ENCODE measurements at regions not wholly inside any gene's neighbourhood (a gene's known extent, or its start where the extent isn't known, plus 50 kb on each side); places are given as distances from the start of the nearest gene placed in this dataset.
A peak's percentile ranks its signal among the peaks of the same experiment; 100 is the strongest.

DNA sequence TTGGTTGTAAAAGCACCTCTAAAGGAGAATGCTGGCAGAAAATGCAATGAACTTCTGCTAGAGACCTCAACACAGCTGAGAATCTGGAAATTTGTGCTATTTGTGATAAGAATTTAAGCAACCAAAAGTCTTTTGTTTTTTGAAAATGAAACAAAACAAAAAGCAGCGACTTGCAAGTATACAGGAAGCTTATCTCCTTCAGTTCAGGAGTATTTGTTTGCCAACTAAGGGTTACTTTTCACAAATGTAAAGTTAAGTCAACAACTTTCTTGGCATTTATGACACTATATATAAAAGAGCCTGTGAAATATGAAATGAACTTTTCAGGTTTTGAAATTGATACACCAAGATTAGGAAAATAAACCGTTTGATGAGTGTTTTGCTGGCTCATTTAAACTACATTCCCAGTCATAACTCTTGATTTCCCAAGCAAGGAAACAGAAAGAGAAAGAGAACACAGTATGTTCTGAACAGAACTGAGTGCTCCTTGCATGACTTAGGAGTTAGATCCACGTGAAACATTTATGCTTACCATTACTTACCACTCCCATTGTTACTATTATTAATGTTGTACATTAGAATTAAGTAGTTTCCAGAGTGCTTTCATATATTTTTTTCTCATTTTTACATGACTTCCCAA is 92.3 kb upstream of the COL8A1 start:
- ATAC-seq (ENCODE audit: insufficient read depth, low FRiP score) = no peak
- Histone ChIP-seq H3K27me3 (ENCODE audit: control insufficient read depth in 3 of 3, insufficient read depth in 3 of 3, low read length in 2 of 3) (no peaks in the 10 kb centered on the region), H3K4me3 (no peak overlapping the region), H3K9ac (ENCODE audit: insufficient read depth in 1 of 2, low read length in 2 of 2) (no peak overlapping the region), H3K27ac (ENCODE audit: low read depth in 1 of 2, low read length in 1 of 2) (peak overlapping the region in 1 of 2 donors; percentile 6), H3K4me1 (ENCODE audit: control insufficient read depth in 5 of 5, insufficient read depth in 5 of 5, low read length in 5 of 5) (peaks cover 0 to 4% (median 0%) of the 10 kb centered on the region in 5 donors), H3K9me3 (ENCODE audit: control insufficient read depth in 4 of 4, insufficient read depth in 3 of 4, low read length in 3 of 4) (no peaks in the 10 kb centered on the region), H3K36me3 (ENCODE audit: control insufficient read depth in 4 of 4, insufficient read depth in 4 of 4, low read length in 4 of 4) (no peaks in the 10 kb centered on the region)
- TF ChIP-seq, protein P1, sequence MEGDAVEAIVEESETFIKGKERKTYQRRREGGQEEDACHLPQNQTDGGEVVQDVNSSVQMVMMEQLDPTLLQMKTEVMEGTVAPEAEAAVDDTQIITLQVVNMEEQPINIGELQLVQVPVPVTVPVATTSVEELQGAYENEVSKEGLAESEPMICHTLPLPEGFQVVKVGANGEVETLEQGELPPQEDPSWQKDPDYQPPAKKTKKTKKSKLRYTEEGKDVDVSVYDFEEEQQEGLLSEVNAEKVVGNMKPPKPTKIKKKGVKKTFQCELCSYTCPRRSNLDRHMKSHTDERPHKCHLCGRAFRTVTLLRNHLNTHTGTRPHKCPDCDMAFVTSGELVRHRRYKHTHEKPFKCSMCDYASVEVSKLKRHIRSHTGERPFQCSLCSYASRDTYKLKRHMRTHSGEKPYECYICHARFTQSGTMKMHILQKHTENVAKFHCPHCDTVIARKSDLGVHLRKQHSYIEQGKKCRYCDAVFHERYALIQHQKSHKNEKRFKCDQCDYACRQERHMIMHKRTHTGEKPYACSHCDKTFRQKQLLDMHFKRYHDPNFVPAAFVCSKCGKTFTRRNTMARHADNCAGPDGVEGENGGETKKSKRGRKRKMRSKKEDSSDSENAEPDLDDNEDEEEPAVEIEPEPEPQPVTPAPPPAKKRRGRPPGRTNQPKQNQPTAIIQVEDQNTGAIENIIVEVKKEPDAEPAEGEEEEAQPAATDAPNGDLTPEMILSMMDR (IDR thresholded peaks at IDR 0.05; ENCODE audit: control extremely low read depth, extremely low read depth) = no peak
- whole genome bisulfite sequencing, 2 donors = 6 to 11% methylated on average over 3 of the region's 3 CpGs
- peak in 1 of 3 donors; percentile 1 for DNase-seq

DNA sequence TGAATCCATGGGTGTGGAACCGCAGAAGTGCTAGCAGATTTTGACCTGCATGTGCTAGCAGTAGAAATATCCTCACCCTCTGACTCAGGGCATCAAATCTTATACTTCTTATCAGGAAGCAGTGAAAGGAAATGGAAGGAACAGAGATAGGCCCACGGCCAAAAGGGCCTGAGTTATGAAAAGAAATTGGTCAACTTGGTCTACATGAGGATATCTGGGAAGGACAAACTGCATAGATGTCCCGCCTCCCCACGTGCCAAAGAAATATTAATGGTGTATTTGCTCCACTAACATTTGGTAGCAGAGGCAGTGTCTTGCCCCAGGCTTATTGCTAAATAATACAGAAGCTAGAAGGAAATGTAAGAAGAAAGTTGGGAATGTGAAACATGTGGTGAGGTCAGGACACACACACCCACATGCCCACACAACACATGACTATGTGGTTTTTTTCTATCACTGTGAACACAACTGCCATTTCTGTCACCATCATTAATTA is 93.6 kb upstream of the COL8A1 start:
- 33 to 37% methylated on average over 4 of the region's 4 CpGs for WGBS, 2 donors
- DNase-seq = no peak
- Histone ChIP-seq H3K4me3 (no peak overlapping the region), H3K9ac (ENCODE audit: insufficient read depth in 1 of 2, low read length in 2 of 2) (no peak overlapping the region), H3K9me3 (ENCODE audit: control insufficient read depth in 4 of 4, insufficient read depth in 3 of 4, low read length in 3 of 4) (peaks cover 0 to under 1% (median 0%) of the 10 kb centered on the region in 4 donors), H3K36me3 (ENCODE audit: control insufficient read depth in 4 of 4, insufficient read depth in 4 of 4, low read length in 4 of 4) (no peaks in the 10 kb centered on the region), H3K27ac (ENCODE audit: low read depth in 1 of 2, low read length in 1 of 2) (peak overlapping the region; percentile 51 to 74), H3K27me3 (ENCODE audit: control insufficient read depth in 3 of 3, insufficient read depth in 3 of 3, low read length in 2 of 3) (no peaks in the 10 kb centered on the region), H3K4me1 (ENCODE audit: control insufficient read depth in 5 of 5, insufficient read depth in 5 of 5, low read length in 5 of 5) (peaks cover 0 to 4% (median 0%) of the 10 kb centered on the region in 5 donors)
- peak; percentile 53 for ATAC-seq (ENCODE audit: insufficient read depth, low FRiP score)
- TF ChIP-seq, protein P1 (IDR thresholded peaks at IDR 0.05; ENCODE audit: control extremely low read depth, extremely low read depth) = no peak

DNA sequence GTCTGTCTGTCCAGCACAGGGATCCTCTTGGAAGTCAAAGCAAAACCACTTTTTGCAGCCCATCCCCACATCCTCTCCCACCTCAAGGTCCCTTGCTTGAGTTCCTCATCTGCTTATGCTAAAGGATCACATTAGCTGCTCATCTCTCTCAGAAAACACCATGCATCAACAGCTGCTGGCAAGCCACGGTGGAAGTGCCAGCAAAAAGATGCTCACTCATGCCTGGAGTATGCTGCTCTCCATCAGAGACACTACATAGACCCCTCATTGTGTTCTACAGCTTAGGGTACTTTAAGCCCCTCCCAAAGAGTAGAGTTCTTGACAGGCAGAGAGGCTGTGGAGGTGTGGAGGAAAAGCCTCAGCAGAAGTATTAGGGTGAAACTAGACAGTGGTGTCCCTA is 94.6 kb upstream of the COL8A1 start:
- H3K9ac ChIP-seq (ENCODE audit: insufficient read depth in 1 of 2, low read length in 2 of 2) = no peak overlapping the region
- peaks cover 0 to 3% (median 0%) of the 10 kb centered on the region in 4 donors for H3K9me3 ChIP-seq (ENCODE audit: control insufficient read depth in 4 of 4, insufficient read depth in 3 of 4, low read length in 3 of 4)
- WGBS, 2 donors = 28% methylated on average over 1 of the region's 1 CpG
- H3K27ac ChIP-seq (ENCODE audit: low read depth in 1 of 2, low read length in 1 of 2) = peak overlapping the region in 1 of 2 donors; percentile 12
- no peak for ATAC-seq (ENCODE audit: insufficient read depth, low FRiP score)
- H3K4me1 ChIP-seq (ENCODE audit: control insufficient read depth in 5 of 5, insufficient read depth in 5 of 5, low read length in 5 of 5) = peaks cover 0 to 4% (median 0%) of the 10 kb centered on the region in 5 donors
- TF ChIP-seq, protein P1 (IDR thresholded peaks at IDR 0.05; ENCODE audit: control extremely low read depth, extremely low read depth) = no peak
- H3K36me3 ChIP-seq (ENCODE audit: control insufficient read depth in 4 of 4, insufficient read depth in 4 of 4, low read length in 4 of 4) = no peaks in the 10 kb centered on the region
- no peaks in the 10 kb centered on the region for H3K27me3 ChIP-seq (ENCODE audit: control insufficient read depth in 3 of 3, insufficient read depth in 3 of 3, low read length in 2 of 3)
- no peak for DNase-seq
- no peak overlapping the region for H3K4me3 ChIP-seq

All from lung (tissue), 11 donors.